GM23338 (cell line): ENCODE measurements at regions not wholly inside any gene's neighbourhood (a gene's known extent, or its start where the extent isn't known, plus 50 kb on each side); places are given as distances from the start of the nearest gene placed in this dataset.
A peak's percentile ranks its signal among the peaks of the same experiment; 100 is the strongest.

Experiments
- ATAC-seq: fragments of 200-7000 bp; cut with Tn5 transposase; 3 replicates; pipeline ENCODE4 v1.9.1; 2020
- DNase-seq: peaks from one replicate; pipeline ENCODE4 v3.0.0-alpha.2; 2015; ENCODE audit warnings: low spot score
- H2AFZ ChIP-seq: fragments of 200-600 bp; sonication (generic); 2 replicates; pipeline ENCODE4 v1.8.0; 2016; ENCODE audit warnings: antibody characterized with exemption, mild to moderate bottlenecking, moderate library complexity
- H3F3A ChIP-seq: fragments of 200-600 bp; sonication (generic); replicated peaks from 2 replicates; pipeline ENCODE4 v1.8.0; 2017; ENCODE audit warnings: antibody characterized with exemption, mixed run types, low read depth
- H3K27ac ChIP-seq: fragments of 200-600 bp; sonication (generic); 2 replicates; pipeline ENCODE4 v1.6.1; 2016; ENCODE audit warnings: low read depth
- H3K27me3 ChIP-seq: fragments of 200-600 bp; sonication (generic); 2 replicates; pipeline ENCODE4 v1.8.0; 2016; ENCODE audit warnings: mild to moderate bottlenecking, mixed run types, moderate library complexity; ENCODE audit not compliant: insufficient read depth
- H3K36me3 ChIP-seq: fragments of 200-600 bp; sonication (generic); 2 replicates; pipeline ENCODE4 v1.8.0; 2016; ENCODE audit warnings: mild to moderate bottlenecking; ENCODE audit not compliant: insufficient read depth
- H3K4me1 ChIP-seq: fragments of 200-600 bp; sonication (generic); 2 replicates; pipeline ENCODE4 v1.8.0; 2016; ENCODE audit warnings: mild to moderate bottlenecking, moderate library complexity; ENCODE audit not compliant: insufficient read depth
- H3K4me2 ChIP-seq: fragments of 200-600 bp; sonication (generic); 2 replicates; pipeline ENCODE4 v1.7.1; 2017; ENCODE audit warnings: mixed run types
- H3K4me3 ChIP-seq: fragments of 200-600 bp; sonication (generic); 2 replicates; pipeline ENCODE4 v1.6.1; 2016; ENCODE audit warnings: mixed run types
- H3K79me2 ChIP-seq: fragments of 200-600 bp; sonication (generic); replicated peaks from 2 replicates; pipeline ENCODE4 v1.8.0; 2017; ENCODE audit warnings: mild to moderate bottlenecking; ENCODE audit not compliant: insufficient read depth
- H3K9me2 ChIP-seq: fragments of 200-600 bp; sonication (generic); 2 replicates; pipeline ENCODE4 v1.8.0; 2017; ENCODE audit not compliant: insufficient read depth
- H4K20me1 ChIP-seq: fragments of 200-600 bp; sonication (generic); replicated peaks from 2 replicates; pipeline ENCODE4 v1.8.0; 2017; ENCODE audit warnings: mild to moderate bottlenecking; ENCODE audit not compliant: insufficient read depth
- H3K27ac Mint-ChIP-seq: 2 replicates; pipeline ENCODE4 v1.8.0; 2020; ENCODE audit warnings: inconsistent platforms, mild to moderate bottlenecking, moderate library complexity, mixed read lengths
- H3K27me3 Mint-ChIP-seq: 3 replicates; pipeline ENCODE4 v1.8.0; 2022; ENCODE audit warnings: low read depth, mild to moderate bottlenecking, moderate library complexity, mixed read lengths, inconsistent platforms; ENCODE audit not compliant: insufficient read depth, poor library complexity
- H3K36me3 Mint-ChIP-seq: 3 replicates; pipeline ENCODE4 v1.8.0; 2021; ENCODE audit warnings: low read depth, mild to moderate bottlenecking, inconsistent platforms, moderate library complexity, mixed read lengths
- H3K4me1 Mint-ChIP-seq: 3 replicates; pipeline ENCODE4 v1.8.0; 2020; ENCODE audit warnings: mild to moderate bottlenecking, inconsistent platforms, mixed read lengths
- H3K4me3 Mint-ChIP-seq: 3 replicates; pipeline ENCODE4 v1.8.0; 2021; ENCODE audit warnings: moderate library complexity, mild to moderate bottlenecking, inconsistent platforms, mixed read lengths
- H3K9me3 Mint-ChIP-seq: 3 replicates; pipeline ENCODE4 v1.8.0; 2020; ENCODE audit warnings: moderate library complexity, mild to moderate bottlenecking, inconsistent platforms, mixed read lengths
- CREB1 ChIP-seq: fragments of 250-450 bp; sonication (Bioruptor Pico); IDR thresholded peaks from 2 replicates; pipeline ENCODE4 v1.5.0; 2020; ENCODE audit warnings: low read depth, mild to moderate bottlenecking, moderate library complexity
- EZH2 ChIP-seq: fragments of 200-600 bp; sonication (generic); IDR thresholded peaks from one replicate; pipeline ENCODE4 v1.8.0; 2017; ENCODE audit warnings: antibody characterized with exemption, mild to moderate bottlenecking, low read depth; ENCODE audit not compliant: unreplicated experiment
- EZH2phosphoT487 ChIP-seq: fragments of 200-600 bp; sonication (generic); IDR thresholded peaks from one replicate; pipeline ENCODE4 v1.8.1; 2018; ENCODE audit warnings: antibody characterized with exemption; ENCODE audit not compliant: unreplicated experiment
- JUNB ChIP-seq: IDR thresholded peaks from one replicate; pipeline ENCODE4 v1.6.1; 2016; ENCODE audit warnings: antibody characterized with exemption; ENCODE audit not compliant: unreplicated experiment
- NANOG ChIP-seq: IDR thresholded peaks from 2 replicates; pipeline ENCODE4 v1.6.1; 2016; ENCODE audit warnings: antibody characterized with exemption, borderline replicate concordance
- POLR2AphosphoS5 ChIP-seq: IDR thresholded peaks from 2 replicates; pipeline ENCODE4 v1.6.1; 2016; ENCODE audit warnings: antibody characterized with exemption, low read depth
- STAT1 ChIP-seq: IDR thresholded peaks from one replicate; pipeline ENCODE4 v1.6.1; 2016; ENCODE audit warnings: antibody characterized with exemption; ENCODE audit not compliant: unreplicated experiment
- ZNF114 ChIP-seq: fragments of 250-450 bp; sonication (Bioruptor Pico); IDR thresholded peaks from 2 replicates; pipeline ENCODE4 v1.5.0; 2020; ENCODE audit warnings: mild to moderate bottlenecking, moderate library complexity
- ZNF331 ChIP-seq: fragments of 250-450 bp; sonication (Bioruptor Pico); IDR thresholded peaks from 2 replicates; pipeline ENCODE4 v1.5.0; 2020; ENCODE audit warnings: low read depth, mild to moderate bottlenecking, moderate library complexity
- TF ChIP-seq, protein P1 (sequence below): IDR thresholded peaks from one replicate; pipeline ENCODE4 v1.6.1; 2018; ENCODE audit warnings: antibody characterized with exemption; ENCODE audit not compliant: unreplicated experiment
- TF ChIP-seq, protein P2 (sequence below), 2 experiments: fragments of 200-600 bp in 1 of 2; sonication (generic) in 1 of 2; conservative IDR thresholded peaks; 2 replicates each; pipeline versions ENCODE4 v1.5.1 to v1.6.1; 2016 to 2017; ENCODE audit warnings: antibody characterized with exemption in 2 of 2, low read depth in 2 of 2, mild to moderate bottlenecking in 2 of 2, moderate library complexity in 1 of 2
- TF ChIP-seq, protein P3 (sequence below): IDR thresholded peaks from 2 replicates; pipeline ENCODE4 v1.6.1; 2016; ENCODE audit warnings: antibody characterized with exemption

DNA sequence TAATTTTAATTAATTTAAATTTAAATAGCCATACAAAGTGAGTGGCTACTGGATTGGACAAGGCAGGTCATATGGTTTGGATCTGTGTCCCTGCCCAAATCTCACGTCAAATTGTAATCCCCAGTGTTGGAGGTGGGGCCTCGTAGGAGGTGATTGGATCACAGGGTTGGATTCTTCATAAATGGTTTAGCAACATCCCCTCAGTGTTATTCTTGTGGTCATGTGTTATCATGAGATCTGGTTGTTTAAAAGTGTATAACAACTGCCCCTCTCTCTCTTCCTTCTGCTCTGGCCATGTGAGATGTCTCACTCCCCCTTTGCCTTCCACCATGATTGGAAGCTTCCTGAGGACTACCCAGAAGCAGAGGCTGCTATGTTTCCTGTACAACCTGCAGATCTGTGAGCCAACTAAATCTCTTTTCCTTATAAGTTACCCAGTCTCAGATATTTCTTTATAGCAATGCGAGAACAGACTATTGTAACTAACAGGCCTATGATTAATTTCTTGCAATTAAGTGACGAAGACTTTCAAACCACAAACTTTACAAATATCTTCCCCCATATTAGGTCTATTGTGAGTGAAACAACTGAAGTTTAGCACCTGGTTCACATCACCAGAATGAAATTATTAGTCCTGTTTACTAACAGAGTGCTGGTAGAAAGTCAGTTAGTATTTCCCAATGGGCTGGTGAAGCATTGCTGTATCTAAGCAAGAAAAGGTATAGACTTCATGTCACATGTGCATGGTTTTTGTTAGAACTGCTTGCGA lies 60.0 kb upstream of the TNFAIP3 start (continued):
- TF ChIP-seq, protein P1, sequence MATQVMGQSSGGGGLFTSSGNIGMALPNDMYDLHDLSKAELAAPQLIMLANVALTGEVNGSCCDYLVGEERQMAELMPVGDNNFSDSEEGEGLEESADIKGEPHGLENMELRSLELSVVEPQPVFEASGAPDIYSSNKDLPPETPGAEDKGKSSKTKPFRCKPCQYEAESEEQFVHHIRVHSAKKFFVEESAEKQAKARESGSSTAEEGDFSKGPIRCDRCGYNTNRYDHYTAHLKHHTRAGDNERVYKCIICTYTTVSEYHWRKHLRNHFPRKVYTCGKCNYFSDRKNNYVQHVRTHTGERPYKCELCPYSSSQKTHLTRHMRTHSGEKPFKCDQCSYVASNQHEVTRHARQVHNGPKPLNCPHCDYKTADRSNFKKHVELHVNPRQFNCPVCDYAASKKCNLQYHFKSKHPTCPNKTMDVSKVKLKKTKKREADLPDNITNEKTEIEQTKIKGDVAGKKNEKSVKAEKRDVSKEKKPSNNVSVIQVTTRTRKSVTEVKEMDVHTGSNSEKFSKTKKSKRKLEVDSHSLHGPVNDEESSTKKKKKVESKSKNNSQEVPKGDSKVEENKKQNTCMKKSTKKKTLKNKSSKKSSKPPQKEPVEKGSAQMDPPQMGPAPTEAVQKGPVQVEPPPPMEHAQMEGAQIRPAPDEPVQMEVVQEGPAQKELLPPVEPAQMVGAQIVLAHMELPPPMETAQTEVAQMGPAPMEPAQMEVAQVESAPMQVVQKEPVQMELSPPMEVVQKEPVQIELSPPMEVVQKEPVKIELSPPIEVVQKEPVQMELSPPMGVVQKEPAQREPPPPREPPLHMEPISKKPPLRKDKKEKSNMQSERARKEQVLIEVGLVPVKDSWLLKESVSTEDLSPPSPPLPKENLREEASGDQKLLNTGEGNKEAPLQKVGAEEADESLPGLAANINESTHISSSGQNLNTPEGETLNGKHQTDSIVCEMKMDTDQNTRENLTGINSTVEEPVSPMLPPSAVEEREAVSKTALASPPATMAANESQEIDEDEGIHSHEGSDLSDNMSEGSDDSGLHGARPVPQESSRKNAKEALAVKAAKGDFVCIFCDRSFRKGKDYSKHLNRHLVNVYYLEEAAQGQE: no peak
- TF ChIP-seq JUNB (no peak), NANOG (no peak), STAT1 (no peak), POLR2AphosphoS5 (no peak), ZNF331 (no peak), ZNF114 (no peak), EZH2phosphoT487 (no peak), CREB1 (CRISPR knock-in tag) (no peak)
- TF ChIP-seq, protein P2, sequence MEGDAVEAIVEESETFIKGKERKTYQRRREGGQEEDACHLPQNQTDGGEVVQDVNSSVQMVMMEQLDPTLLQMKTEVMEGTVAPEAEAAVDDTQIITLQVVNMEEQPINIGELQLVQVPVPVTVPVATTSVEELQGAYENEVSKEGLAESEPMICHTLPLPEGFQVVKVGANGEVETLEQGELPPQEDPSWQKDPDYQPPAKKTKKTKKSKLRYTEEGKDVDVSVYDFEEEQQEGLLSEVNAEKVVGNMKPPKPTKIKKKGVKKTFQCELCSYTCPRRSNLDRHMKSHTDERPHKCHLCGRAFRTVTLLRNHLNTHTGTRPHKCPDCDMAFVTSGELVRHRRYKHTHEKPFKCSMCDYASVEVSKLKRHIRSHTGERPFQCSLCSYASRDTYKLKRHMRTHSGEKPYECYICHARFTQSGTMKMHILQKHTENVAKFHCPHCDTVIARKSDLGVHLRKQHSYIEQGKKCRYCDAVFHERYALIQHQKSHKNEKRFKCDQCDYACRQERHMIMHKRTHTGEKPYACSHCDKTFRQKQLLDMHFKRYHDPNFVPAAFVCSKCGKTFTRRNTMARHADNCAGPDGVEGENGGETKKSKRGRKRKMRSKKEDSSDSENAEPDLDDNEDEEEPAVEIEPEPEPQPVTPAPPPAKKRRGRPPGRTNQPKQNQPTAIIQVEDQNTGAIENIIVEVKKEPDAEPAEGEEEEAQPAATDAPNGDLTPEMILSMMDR (conservative IDR thresholded peaks at IDR 0.05; ENCODE audit: low read depth in 2 of 2): no peak
- TF ChIP-seq, protein P3, sequence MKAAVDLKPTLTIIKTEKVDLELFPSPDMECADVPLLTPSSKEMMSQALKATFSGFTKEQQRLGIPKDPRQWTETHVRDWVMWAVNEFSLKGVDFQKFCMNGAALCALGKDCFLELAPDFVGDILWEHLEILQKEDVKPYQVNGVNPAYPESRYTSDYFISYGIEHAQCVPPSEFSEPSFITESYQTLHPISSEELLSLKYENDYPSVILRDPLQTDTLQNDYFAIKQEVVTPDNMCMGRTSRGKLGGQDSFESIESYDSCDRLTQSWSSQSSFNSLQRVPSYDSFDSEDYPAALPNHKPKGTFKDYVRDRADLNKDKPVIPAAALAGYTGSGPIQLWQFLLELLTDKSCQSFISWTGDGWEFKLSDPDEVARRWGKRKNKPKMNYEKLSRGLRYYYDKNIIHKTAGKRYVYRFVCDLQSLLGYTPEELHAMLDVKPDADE: no peak

DNA sequence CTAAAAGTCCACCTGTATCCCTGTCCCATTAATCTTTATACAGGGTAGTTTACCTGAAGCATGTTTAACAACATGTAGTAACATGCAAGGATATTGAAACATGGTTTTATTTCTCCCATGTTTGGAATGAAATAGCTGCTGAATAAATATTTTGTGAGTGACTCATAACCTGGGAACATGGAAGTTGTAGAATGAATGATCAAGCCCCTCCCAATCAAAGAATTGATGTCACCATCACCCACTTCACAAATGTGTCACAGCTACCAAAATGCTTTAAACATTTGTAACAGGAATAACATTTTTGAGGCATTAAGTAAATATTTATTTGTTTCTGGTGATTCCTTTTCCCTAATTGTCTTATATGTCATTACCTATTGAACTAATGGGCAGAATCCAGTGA lies 58.9 kb upstream of the TNFAIP3 start:
- Histone ChIP-seq H3K36me3 (no peaks in the 10 kb centered on the region), H3K27me3 (no peaks in the 10 kb centered on the region), H3K4me1 (no peaks in the 10 kb centered on the region), H3K79me2 (no peaks in the 10 kb centered on the region), H3K4me3 (no peak overlapping the region), H3K9me2 (peaks cover 8% of the 10 kb centered on the region; the same call in 1 of the 2 replicates), H3K4me2 (no peak overlapping the region), H3K27ac (no peak overlapping the region), H2AFZ (peak overlapping the region; percentile 66), H4K20me1 (no peaks in the 10 kb centered on the region), H3F3A (no peaks in the 10 kb centered on the region)
- ATAC-seq: no peak
- TF ChIP-seq, protein P2 (conservative IDR thresholded peaks at IDR 0.05; ENCODE audit: low read depth in 2 of 2): no peak
- no peak for TF ChIP-seq EZH2
- DNase-seq: no peak
- Mint-ChIP-seq H3K27me3 (peaks cover 5% of the 10 kb centered on the region), H3K27ac (no peak overlapping the region), H3K4me3 (no peak overlapping the region), H3K36me3 (no peaks in the 10 kb centered on the region), H3K4me1 (no peaks in the 10 kb centered on the region; the same call in 2 of the 3 replicates), H3K9me3 (no peaks in the 10 kb centered on the region)
